ENCODE measurements at regions not wholly inside any gene's neighbourhood (a gene's known extent, or its start where the extent isn't known, plus 50 kb on each side); places are given as distances from the start of the nearest gene placed in this dataset.

DNA sequence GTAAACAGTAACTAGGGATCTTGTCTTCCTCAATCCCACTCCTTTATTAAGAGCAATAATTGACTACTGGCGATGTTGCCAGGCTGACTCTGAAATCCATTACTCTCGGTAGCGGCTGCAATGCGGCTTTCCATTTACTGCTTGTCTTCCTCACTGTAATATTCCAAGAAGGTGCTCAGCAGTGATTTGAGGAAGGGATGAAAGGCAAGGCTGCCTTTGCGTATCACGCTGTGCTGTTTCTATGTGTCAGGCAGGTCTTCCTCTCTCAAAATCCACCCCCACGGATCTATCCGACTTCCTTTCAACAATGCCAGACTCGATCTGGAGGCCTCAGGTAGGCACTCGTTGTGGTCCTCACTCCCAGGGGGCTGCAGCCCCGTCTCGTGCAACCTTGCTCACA, 261.4 kb upstream of the CDH4 start:
- no peak overlapping the region for H3K27ac ChIP-seq
- TF ChIP-seq, protein P1, sequence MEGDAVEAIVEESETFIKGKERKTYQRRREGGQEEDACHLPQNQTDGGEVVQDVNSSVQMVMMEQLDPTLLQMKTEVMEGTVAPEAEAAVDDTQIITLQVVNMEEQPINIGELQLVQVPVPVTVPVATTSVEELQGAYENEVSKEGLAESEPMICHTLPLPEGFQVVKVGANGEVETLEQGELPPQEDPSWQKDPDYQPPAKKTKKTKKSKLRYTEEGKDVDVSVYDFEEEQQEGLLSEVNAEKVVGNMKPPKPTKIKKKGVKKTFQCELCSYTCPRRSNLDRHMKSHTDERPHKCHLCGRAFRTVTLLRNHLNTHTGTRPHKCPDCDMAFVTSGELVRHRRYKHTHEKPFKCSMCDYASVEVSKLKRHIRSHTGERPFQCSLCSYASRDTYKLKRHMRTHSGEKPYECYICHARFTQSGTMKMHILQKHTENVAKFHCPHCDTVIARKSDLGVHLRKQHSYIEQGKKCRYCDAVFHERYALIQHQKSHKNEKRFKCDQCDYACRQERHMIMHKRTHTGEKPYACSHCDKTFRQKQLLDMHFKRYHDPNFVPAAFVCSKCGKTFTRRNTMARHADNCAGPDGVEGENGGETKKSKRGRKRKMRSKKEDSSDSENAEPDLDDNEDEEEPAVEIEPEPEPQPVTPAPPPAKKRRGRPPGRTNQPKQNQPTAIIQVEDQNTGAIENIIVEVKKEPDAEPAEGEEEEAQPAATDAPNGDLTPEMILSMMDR (conservative IDR thresholded peaks at IDR 0.05) = no peak

DNA sequence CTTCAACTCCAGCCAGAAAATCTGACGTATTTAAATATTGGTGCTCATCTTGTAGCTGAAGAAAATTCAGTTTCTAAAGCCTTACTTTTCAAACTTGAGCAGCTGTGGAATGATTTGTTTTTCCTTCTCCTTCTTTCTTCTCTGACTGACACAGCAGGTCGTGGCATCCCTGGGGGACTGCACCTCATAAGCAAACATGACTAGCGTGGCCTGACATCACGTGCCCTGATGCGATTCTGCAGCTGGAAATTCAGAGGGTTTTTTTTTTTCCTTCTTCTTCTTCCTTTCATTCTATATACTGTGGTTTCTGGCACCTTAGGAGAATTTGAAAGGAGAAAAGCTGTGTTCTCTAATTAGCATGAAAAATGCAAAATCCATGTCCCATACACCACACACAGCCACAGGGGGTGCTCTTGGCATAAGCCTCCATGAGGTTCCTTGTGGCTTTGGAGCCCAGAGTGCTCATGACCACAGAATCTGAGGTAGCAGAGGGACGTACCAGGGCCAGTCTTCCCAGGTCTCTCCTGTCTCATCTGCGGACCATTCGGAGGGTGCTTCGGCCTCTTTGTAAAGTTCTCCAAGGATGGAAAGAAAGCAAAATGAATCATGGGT, 258.5 kb upstream of the CDH4 start:
- TF ChIP-seq, protein P1 (conservative IDR thresholded peaks at IDR 0.05) = peak; percentile 37; the same call in 1 of the 2 replicates
- no peak overlapping the region for H3K27ac ChIP-seq

DNA sequence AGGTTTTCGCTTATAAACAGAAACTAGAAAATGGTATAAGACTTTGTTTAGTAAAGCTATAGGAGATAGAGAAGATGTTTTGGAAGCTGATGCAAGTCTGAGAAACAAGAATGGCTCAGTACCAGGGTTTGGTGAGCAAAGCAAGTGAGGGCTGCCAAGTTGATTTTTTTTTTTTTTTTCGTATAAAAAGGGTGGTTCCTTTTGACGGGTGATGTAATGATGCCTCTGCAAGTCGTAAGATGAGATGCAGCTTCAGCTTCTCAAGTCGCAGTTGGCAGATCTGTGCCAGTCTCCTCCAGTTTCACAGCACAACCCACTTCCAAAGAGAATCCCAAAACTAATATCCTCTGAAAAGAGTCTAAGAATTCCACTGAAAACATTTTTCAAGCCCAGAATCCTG, 252.8 kb upstream of the CDH4 start:
- TF ChIP-seq, protein P1 (conservative IDR thresholded peaks at IDR 0.05) = no peak

DNA sequence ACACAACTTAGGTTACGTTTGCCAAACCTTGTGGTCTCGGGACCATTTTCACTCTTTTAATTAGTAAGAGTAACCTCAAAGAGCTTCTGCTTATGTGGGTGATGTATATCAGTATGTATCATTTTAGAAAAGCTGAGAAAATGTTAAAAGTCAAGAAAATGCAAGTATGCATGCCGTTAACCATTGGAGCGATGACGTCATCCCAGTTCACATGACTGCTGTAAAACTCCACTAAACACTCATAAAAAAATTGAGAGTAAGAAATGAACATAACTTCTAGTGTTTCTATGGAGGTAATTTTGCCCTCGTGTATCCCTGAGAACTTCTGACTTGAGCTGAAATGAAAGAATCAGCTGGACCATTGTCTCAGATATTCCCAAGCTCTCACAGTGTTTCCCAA, 250.0 kb upstream of the CDH4 start:
- TF ChIP-seq, protein P1 (conservative IDR thresholded peaks at IDR 0.05) = no peak
- no peak overlapping the region for H3K27ac ChIP-seq

More for the DNA sequence above, 252.8 kb upstream of the CDH4 start:
- H3K27ac ChIP-seq = no peak overlapping the region

DNA sequence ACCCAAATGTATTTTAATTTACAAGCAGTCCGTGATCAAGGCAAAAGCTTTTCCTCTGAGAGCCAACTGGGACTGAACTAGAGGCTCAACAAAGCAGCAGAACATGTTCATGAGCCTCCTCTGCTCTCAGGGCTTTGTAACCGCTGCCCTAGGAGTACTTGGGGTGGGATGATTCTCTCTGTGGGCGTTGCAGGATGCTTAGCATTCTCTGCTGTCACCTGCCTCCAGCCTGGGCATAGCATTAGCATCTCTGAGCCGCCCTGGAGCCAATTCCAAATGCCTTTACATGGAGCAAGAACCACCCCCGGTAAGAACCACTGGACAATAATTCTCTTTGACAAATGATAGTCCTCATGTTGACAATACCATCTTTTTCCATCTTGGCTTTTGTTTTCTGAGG, 237.6 kb upstream of the CDH4 start:
- no peak overlapping the region for H3K27ac ChIP-seq
- TF ChIP-seq, protein P1 (conservative IDR thresholded peaks at IDR 0.05) = no peak

DNA sequence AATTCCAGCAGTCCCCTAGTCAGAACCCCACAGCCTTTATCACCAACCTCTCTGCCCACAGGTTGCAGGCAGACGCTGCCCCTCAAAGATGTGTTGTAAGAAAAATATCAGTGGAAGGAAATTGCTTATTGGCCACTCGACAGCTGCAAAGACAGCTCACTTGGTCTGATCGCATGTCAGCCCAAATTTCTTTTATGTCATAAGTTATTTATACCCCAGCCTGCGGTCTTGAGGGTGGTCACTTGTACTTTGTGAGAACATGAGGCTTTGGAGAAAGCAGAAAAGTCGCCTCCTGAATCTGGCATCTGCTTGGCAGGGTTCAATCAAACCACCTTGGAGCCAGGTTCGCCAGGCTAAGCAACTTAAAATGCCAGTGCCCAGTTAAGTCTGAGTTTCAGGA, 236.5 kb upstream of the CDH4 start:
- TF ChIP-seq, protein P1 (conservative IDR thresholded peaks at IDR 0.05) = no peak
- no peak overlapping the region for H3K27ac ChIP-seq

DNA sequence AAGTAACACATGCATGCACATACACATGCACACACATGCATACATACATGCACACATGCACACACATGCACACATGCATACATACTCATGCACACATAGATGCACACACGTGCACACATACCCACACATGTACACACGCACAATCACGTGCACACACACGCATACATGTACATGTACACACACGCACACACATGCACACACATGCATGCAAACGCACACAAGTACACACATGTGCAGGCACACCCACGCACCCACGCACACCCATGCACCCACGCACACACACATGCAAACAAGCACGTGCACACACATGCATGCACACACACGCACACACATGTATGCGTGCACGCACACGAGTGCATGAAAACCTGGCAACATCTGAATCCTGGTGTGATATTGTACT, 232.7 kb upstream of the CDH4 start:
- TF ChIP-seq, protein P1 (conservative IDR thresholded peaks at IDR 0.05) = no peak
- H3K27ac ChIP-seq = no peak overlapping the region
